HG03354 (cell line): ENCODE measurements at regions not wholly inside any gene's neighbourhood (a gene's known extent, or its start where the extent isn't known, plus 50 kb on each side); places are given as distances from the start of the nearest gene placed in this dataset.
A peak's percentile ranks its signal among the peaks of the same experiment; 100 is the strongest.
"Not testable (repeated sequence)": the region's sequence is repeated elsewhere in the genome, so short reads cannot be mapped to it uniquely, and the experiment has no call there.

Source experiments
- ATAC-seq: cut with Tn5 transposase; IDR thresholded peaks from one replicate; pipeline ENCODE4 v1.9.1; 2021; ENCODE audit warnings: mild to moderate bottlenecking; ENCODE audit not compliant: unreplicated experiment, poor library complexity, severe bottlenecking

GRCh38 chr5:8813180-8813579 is 732.7 kb downstream of the SEMA5A start:
- no peak for ATAC-seq

- ATAC-seq: no peak
These were observed 731.8 kb downstream of the SEMA5A start for GRCh38 chr5:8814105-8814504.

- ATAC-seq: no peak
These were observed 721.5 kb downstream of the SEMA5A start for GRCh38 chr5:8824371-8824770.

- ATAC-seq: peak; percentile 47
These were observed 720.6 kb downstream of the SEMA5A start for GRCh38 chr5:8825139-8825757.

GRCh38 chr5:8826508-8826907 is 719.4 kb downstream of the SEMA5A start:
- no peak for ATAC-seq

- no peak for ATAC-seq
These were observed 718.2 kb downstream of the SEMA5A start for GRCh38 chr5:8827696-8828095.

GRCh38 chr5:8828596-8829322 is 717.1 kb downstream of the SEMA5A start:
- ATAC-seq: no peak

- no peak for ATAC-seq
These were observed 716.4 kb downstream of the SEMA5A start for GRCh38 chr5:8829323-8830029.

GRCh38 chr5:8831251-8831650 is 714.6 kb downstream of the SEMA5A start:
- no peak for ATAC-seq

GRCh38 chr5:8831854-8832253 is 714.0 kb downstream of the SEMA5A start:
- ATAC-seq: no peak

- ATAC-seq: no peak
These were observed 706.4 kb downstream of the SEMA5A start for GRCh38 chr5:8839361-8840055.

- ATAC-seq: no peak
These were observed 705.6 kb downstream of the SEMA5A start for GRCh38 chr5:8840237-8840636.

GRCh38 chr5:8840746-8841145 is 705.1 kb downstream of the SEMA5A start:
- ATAC-seq: not testable (repeated sequence)

- ATAC-seq: no peak
These were observed 702.8 kb downstream of the SEMA5A start for GRCh38 chr5:8842971-8843551.

- ATAC-seq: no peak
These were observed 702.1 kb downstream of the SEMA5A start for GRCh38 chr5:8843771-8844170.

GRCh38 chr5:8844206-8844605 is 701.7 kb downstream of the SEMA5A start:
- ATAC-seq: no peak

GRCh38 chr5:8844847-8845246 is 701.0 kb downstream of the SEMA5A start:
- ATAC-seq: no peak

GRCh38 chr5:8845296-8845695 is 700.6 kb downstream of the SEMA5A start:
- no peak for ATAC-seq

- no peak for ATAC-seq
These were observed 697.5 kb downstream of the SEMA5A start for GRCh38 chr5:8848366-8848765.

GRCh38 chr5:8848997-8849594 is 696.8 kb downstream of the SEMA5A start:
- ATAC-seq: no peak
